IMR-90 (cell line): ENCODE measurements at regions not wholly inside any gene's neighbourhood (a gene's known extent, or its start where the extent isn't known, plus 50 kb on each side); places are given as distances from the start of the nearest gene placed in this dataset.
"Not testable (repeated sequence)": the region's sequence is repeated elsewhere in the genome, so short reads cannot be mapped to it uniquely, and the experiment has no call there.

Experiments
- BHLHE40 ChIP-seq: fragments of 150-350 bp; IDR thresholded peaks from 2 replicates; pipeline ENCODE4 v1.6.1; 2016; ENCODE audit warnings: mild to moderate bottlenecking, low read depth, low read length
- CEBPB ChIP-seq: IDR thresholded peaks from 2 replicates; pipeline ENCODE4 v1.6.1; 2012; ENCODE audit warnings: low read depth, low read length, improper control_type of control experiment
- CHD1 ChIP-seq: IDR thresholded peaks from 2 replicates; pipeline ENCODE4 v1.6.1; 2012; ENCODE audit warnings: low read depth, low read length, improper control_type of control experiment
- FOS ChIP-seq: fragments of 150-350 bp; IDR thresholded peaks from 2 replicates; pipeline ENCODE4 v1.6.1; 2016; ENCODE audit warnings: low read depth, low read length
- MAFK ChIP-seq: IDR thresholded peaks from 2 replicates; pipeline ENCODE4 v1.6.1; 2012; ENCODE audit warnings: low read depth, low read length, improper control_type of control experiment
- MAZ ChIP-seq: IDR thresholded peaks from 2 replicates; pipeline ENCODE4 v1.6.1; 2012; ENCODE audit warnings: low read depth, mild to moderate bottlenecking, low read length, improper control_type of control experiment, moderate library complexity, borderline replicate concordance
- MXI1 ChIP-seq: IDR thresholded peaks from 2 replicates; pipeline ENCODE4 v1.6.1; 2012; ENCODE audit warnings: low read depth, mild to moderate bottlenecking, low read length, moderate library complexity, borderline replicate concordance
- POLR2A ChIP-seq: IDR thresholded peaks from 2 replicates; pipeline ENCODE4 v1.6.1; 2012; ENCODE audit warnings: mild to moderate bottlenecking, low read depth, low read length
- RAD21 ChIP-seq: IDR thresholded peaks from 2 replicates; pipeline ENCODE4 v1.6.1; 2012; ENCODE audit warnings: low read length, improper control_type of control experiment
- RCOR1 ChIP-seq: IDR thresholded peaks from 2 replicates; pipeline ENCODE4 v1.6.1; 2012; ENCODE audit warnings: mild to moderate bottlenecking, low read length, improper control_type of control experiment; ENCODE audit not compliant: insufficient replicate concordance
- RFX5 ChIP-seq: IDR thresholded peaks from 2 replicates; pipeline ENCODE4 v1.8.0; 2012; ENCODE audit warnings: low read depth, mild to moderate bottlenecking, low read length, moderate library complexity
- SMC3 ChIP-seq: fragments of 150-350 bp; IDR thresholded peaks from 2 replicates; pipeline ENCODE4 v1.6.1; 2016; ENCODE audit warnings: low read depth, mild to moderate bottlenecking, antibody characterized with exemption, low read length, moderate library complexity
- TF ChIP-seq, protein P1 (sequence below): conservative IDR thresholded peaks from 2 replicates; pipeline ENCODE4 v1.5.1; 2012; ENCODE audit warnings: mild to moderate bottlenecking, low read depth, low read length, improper control_type of control experiment
- TF ChIP-seq, protein P2 (sequence below): fragments of 150-350 bp; IDR thresholded peaks from 2 replicates; pipeline ENCODE4 v1.6.1; 2017; ENCODE audit warnings: mild to moderate bottlenecking, antibody characterized with exemption, low read length, low read depth

DNA sequence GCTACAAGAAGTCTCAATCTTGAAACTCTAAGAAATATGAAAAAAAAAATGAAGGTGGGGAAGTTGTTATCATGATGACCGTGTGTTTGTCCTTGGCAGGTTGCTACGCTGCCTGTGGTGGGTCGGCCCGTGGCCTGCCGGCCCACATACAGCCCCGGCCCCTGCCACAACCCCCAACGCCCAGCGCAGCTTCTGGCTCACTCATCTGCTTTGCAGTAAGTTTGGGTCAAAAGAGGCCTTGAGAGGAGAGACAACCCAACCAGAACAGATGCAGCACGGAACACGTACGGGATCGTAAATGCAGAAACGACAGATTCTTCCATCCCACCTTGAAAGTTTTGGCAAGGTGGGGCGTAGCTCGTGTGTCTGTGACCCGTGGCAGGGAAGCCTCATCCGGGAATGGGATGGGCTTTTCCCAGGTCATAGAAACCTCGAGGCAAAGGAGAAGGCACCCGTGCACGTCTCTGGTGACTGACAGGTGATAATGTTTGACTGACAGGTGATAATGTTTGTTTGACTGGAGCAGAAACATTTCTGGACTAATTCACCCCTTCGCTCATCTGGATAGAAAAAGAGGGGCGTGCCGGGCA is 206.1 kb upstream of the ZNF469 start:
- TF ChIP-seq RAD21, SMC3, CEBPB, POLR2A, MAZ, MAFK, RCOR1, CHD1, MXI1, BHLHE40, RFX5, FOS: not testable (repeated sequence)
- TF ChIP-seq, protein P1, sequence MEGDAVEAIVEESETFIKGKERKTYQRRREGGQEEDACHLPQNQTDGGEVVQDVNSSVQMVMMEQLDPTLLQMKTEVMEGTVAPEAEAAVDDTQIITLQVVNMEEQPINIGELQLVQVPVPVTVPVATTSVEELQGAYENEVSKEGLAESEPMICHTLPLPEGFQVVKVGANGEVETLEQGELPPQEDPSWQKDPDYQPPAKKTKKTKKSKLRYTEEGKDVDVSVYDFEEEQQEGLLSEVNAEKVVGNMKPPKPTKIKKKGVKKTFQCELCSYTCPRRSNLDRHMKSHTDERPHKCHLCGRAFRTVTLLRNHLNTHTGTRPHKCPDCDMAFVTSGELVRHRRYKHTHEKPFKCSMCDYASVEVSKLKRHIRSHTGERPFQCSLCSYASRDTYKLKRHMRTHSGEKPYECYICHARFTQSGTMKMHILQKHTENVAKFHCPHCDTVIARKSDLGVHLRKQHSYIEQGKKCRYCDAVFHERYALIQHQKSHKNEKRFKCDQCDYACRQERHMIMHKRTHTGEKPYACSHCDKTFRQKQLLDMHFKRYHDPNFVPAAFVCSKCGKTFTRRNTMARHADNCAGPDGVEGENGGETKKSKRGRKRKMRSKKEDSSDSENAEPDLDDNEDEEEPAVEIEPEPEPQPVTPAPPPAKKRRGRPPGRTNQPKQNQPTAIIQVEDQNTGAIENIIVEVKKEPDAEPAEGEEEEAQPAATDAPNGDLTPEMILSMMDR: not testable (repeated sequence)
- TF ChIP-seq, protein P2, sequence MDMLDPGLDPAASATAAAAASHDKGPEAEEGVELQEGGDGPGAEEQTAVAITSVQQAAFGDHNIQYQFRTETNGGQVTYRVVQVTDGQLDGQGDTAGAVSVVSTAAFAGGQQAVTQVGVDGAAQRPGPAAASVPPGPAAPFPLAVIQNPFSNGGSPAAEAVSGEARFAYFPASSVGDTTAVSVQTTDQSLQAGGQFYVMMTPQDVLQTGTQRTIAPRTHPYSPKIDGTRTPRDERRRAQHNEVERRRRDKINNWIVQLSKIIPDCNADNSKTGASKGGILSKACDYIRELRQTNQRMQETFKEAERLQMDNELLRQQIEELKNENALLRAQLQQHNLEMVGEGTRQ: not testable (repeated sequence)
